Left lung (tissue), 4 donors: ENCODE measurements at regions not wholly inside any gene's neighbourhood (a gene's known extent, or its start where the extent isn't known, plus 50 kb on each side); places are given as distances from the start of the nearest gene placed in this dataset.
A peak's percentile ranks its signal among the peaks of the same experiment; 100 is the strongest.

Experiments used
- ATAC-seq: fragments of 200-7000 bp; cut with Tn5 transposase; one replicate; pipeline ENCODE4 v1.9.1; 2020; ENCODE audit warnings: moderate library complexity
- DNase-seq, 4 donors: peaks; one replicate each; pipeline ENCODE4 v3.0.0-alpha.2; 2013 to 2020
- H3K27ac ChIP-seq, 2 donors: fragments of 200-600 bp; sonication (generic) in 1 of 2; one replicate each; pipeline versions ENCODE4 v1.5.0 to v1.8.0; 2020 to 2021
- H3K27me3 ChIP-seq, 2 donors: fragments of 200-600 bp; sonication (generic) in 1 of 2; one replicate each; pipeline versions ENCODE4 v1.5.0 to v1.8.0; 2020 to 2021
- H3K36me3 ChIP-seq, 2 donors: fragments of 200-600 bp; sonication (generic) in 1 of 2; one replicate each; pipeline versions ENCODE4 v1.5.0 to v1.8.0; 2020 to 2021
- H3K4me1 ChIP-seq, 2 donors: fragments of 200-600 bp; one replicate each; pipeline ENCODE4 v1.8.0; 2021
- H3K4me3 ChIP-seq, 2 donors: fragments of 200-600 bp; sonication (generic) in 1 of 2; one replicate each; pipeline versions ENCODE4 v1.5.0 to v1.8.0; 2020 to 2021; ENCODE audit warnings: mild to moderate bottlenecking in 1 of 2
- H3K9me3 ChIP-seq, 2 donors: fragments of 200-600 bp; sonication (generic) in 1 of 2; one replicate each; pipeline versions ENCODE4 v1.5.0 to v1.8.0; 2020 to 2021
- intact Hi-C, 2 donors: fragments of 100-400 bp; cut with DNase I; formaldehyde crosslinking; loops; one replicate each; pipeline versions ENCODE4 v1.11.2 to v1.14.2; 2022
- TF ChIP-seq, protein P1 (sequence below), 2 donors: fragments of 200-600 bp; sonication (generic) in 1 of 2; IDR thresholded peaks; one replicate each; pipeline versions ENCODE4 v1.5.0 to v1.8.0; 2021; ENCODE audit warnings: antibody characterized with exemption in 2 of 2
- donor health status: DM: no; HTN: yes; CAD: no.
- donor health status: DM: no; HTN: no; CAD: no.

DNA sequence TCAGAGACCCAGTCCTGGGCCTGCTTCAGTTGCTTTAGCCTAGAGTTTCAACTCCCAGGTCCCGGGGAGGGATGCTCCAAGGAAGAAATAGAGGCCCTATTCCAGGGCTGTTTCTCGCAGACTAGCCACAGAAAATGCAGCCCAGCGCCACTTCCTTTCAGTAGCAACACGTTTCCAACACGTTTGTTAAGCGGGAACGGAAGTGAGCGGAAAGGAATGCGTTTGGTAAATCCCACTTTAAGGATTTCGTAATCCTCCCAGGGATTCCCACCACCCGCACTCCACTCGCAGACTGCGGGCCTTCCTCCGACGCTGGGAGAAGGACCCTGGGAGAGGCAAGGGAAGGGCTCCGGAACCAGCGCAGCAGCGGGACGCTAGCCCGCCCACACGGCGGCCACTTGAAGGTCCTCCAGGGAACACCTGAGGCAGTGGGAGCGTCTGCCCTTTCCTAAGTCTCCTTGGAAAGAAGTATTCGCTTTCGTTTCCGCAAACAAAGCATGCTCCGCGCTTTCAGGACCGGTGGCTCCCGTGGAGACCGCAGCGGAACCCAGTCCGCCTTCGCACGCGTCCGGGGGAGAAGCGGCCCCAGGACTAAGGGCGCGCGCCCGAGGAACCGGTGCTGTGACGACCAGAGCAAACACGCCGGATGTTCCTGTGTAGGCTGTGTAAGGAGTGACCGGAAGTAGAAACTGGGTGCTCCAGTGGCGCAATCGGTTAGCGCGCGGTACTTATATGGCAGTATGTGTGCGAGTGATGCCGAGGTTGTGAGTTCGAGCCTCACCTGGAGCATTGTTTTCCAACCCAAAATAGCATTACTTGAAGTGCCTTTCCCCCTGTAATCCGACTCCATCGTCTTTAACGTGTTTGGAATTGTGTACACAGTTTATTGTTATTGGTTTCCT is 227.6 kb upstream of the PRSS16 start:
- intact Hi-C loops: no loop called here
- peak; percentile 98 for ATAC-seq

DNA sequence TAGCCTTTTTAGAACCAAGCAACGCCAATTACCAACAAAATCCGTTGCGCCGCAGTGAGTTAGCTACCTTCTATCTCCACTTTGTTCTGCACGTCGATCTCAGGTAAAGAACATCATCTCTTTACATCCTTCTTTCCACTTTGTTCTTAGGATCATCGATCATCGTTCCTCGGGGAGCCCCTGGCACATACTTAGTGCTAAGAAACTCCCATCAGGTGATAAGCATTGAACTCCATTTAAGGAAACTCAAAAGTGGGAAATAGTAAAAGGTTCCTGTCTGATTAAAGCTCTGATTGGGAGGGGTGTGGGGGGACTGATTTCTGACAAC is 227.0 kb upstream of the PRSS16 start:
- Histone ChIP-seq H3K9me3 (peaks cover 0 to 30% of the 10 kb centered on the region in 2 donors), H3K27me3 (no peaks in the 10 kb centered on the region), H3K27ac (peak overlapping the region; percentile 85 to 94), H3K36me3 (no peaks in the 10 kb centered on the region), H3K4me3 (peak overlapping the region; percentile 45 to 60), H3K4me1 (peaks cover 0 to 4% of the 10 kb centered on the region in 2 donors)
- DNase-seq (no peak), ATAC-seq (no peak)
- intact Hi-C loops: no loop called here
- TF ChIP-seq, protein P1, sequence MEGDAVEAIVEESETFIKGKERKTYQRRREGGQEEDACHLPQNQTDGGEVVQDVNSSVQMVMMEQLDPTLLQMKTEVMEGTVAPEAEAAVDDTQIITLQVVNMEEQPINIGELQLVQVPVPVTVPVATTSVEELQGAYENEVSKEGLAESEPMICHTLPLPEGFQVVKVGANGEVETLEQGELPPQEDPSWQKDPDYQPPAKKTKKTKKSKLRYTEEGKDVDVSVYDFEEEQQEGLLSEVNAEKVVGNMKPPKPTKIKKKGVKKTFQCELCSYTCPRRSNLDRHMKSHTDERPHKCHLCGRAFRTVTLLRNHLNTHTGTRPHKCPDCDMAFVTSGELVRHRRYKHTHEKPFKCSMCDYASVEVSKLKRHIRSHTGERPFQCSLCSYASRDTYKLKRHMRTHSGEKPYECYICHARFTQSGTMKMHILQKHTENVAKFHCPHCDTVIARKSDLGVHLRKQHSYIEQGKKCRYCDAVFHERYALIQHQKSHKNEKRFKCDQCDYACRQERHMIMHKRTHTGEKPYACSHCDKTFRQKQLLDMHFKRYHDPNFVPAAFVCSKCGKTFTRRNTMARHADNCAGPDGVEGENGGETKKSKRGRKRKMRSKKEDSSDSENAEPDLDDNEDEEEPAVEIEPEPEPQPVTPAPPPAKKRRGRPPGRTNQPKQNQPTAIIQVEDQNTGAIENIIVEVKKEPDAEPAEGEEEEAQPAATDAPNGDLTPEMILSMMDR (IDR thresholded peaks at IDR 0.05): no peak

More for the DNA sequence above, 227.6 kb upstream of the PRSS16 start:
- TF ChIP-seq, protein P1 (IDR thresholded peaks at IDR 0.05): no peak
- Histone ChIP-seq H3K4me1 (peaks cover 0 to 4% of the 10 kb centered on the region in 2 donors), H3K36me3 (no peaks in the 10 kb centered on the region), H3K27me3 (no peaks in the 10 kb centered on the region), H3K27ac (peak overlapping the region; percentile 85 to 94), H3K9me3 (peaks cover 0 to 32% of the 10 kb centered on the region in 2 donors), H3K4me3 (peak overlapping the region; percentile 45 to 60)
- DNase-seq: peak; percentile 81 to 90 (median 86)

DNA sequence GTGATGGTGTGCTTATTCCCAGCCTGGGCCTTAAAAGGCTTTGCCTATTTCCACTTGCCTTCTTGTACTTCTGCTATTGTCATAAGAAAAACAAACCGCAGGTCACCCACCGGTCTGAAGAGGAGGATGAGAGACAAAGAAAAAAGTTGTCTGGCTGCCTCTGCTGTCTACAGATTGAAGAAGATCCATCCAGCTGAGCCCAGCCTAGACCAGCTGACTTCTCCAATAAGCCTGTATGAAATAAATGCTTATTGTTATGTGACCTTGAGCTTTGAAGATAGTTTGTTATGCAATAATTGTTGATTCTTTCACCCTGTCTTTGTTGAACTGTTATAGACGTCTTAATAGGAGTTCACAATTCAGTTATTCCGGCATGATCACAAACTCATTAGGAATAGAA is 223.8 kb upstream of the PRSS16 start:
- Histone ChIP-seq H3K27me3 (no peaks in the 10 kb centered on the region), H3K27ac (no peak overlapping the region), H3K4me1 (peaks cover 0 to 4% of the 10 kb centered on the region in 2 donors), H3K36me3 (no peaks in the 10 kb centered on the region), H3K9me3 (peaks cover 0 to 8% of the 10 kb centered on the region in 2 donors), H3K4me3 (no peak overlapping the region)
- no peak for DNase-seq
- ATAC-seq: no peak
- intact Hi-C loops: no loop called here
- TF ChIP-seq, protein P1 (IDR thresholded peaks at IDR 0.05): no peak

DNA sequence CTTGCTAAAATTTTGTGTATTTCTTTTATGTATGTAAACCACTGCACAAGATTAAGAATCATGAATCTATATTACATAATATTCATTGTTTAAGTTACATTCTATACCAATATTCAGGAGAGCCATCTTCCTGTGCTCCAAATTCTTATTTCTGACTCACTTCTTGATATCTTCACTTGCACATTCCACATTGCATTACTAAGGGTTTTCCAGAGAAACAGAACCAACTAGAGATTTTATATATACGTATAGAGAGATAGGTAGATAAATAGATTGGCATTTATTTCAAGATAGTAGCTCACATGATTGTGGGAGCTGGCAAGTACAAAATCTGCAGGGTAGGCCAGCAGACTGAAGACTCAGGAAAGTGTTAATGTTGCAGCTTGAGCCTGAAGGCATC is 222.2 kb upstream of the PRSS16 start:
- no peak overlapping the region for H3K4me3 ChIP-seq
- H3K27ac ChIP-seq: no peak overlapping the region
- no peak for DNase-seq
- intact Hi-C loops: no loop called here
- TF ChIP-seq, protein P1 (IDR thresholded peaks at IDR 0.05): no peak
- H3K4me1 ChIP-seq: peaks cover 0 to 3% of the 10 kb centered on the region in 2 donors
- no peaks in the 10 kb centered on the region for H3K36me3 ChIP-seq
- no peak for ATAC-seq
- no peaks in the 10 kb centered on the region for H3K27me3 ChIP-seq
- peaks cover 0 to 8% of the 10 kb centered on the region in 2 donors for H3K9me3 ChIP-seq

DNA sequence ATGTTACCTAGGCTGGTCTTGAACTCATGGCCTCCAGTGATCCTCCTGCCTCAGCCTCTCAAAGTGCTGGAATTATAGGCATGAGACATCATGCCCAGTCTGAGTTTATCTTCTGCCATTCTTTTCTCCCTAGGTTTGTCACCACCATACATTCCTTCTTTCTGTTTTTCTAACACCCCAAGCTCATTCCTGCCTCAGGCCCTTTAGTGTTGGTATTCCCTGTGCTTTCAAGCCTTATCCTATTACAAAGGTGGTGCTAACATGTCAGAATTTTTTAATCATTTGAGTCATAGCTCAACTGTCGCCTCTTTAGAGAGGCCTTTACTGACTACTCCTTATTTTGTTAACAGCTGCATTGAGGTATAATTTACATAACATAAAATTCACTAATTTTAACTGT is 221.1 kb upstream of the PRSS16 start:
- Histone ChIP-seq H3K9me3 (peaks cover 0 to 8% of the 10 kb centered on the region in 2 donors), H3K4me1 (no peaks in the 10 kb centered on the region), H3K27me3 (no peaks in the 10 kb centered on the region), H3K27ac (no peak overlapping the region), H3K36me3 (no peaks in the 10 kb centered on the region), H3K4me3 (no peak overlapping the region)
- no peak for ATAC-seq
- intact Hi-C loops: no loop called here
- TF ChIP-seq, protein P1 (IDR thresholded peaks at IDR 0.05): no peak
- DNase-seq: no peak
